B cell (primary cell): ENCODE measurements at regions not wholly inside any gene's neighbourhood (a gene's known extent, or its start where the extent isn't known, plus 50 kb on each side); places are given as distances from the start of the nearest gene placed in this dataset.

Experiments
- ATAC-seq: fragments of 200-7000 bp; cut with Tn5 transposase; one replicate; pipeline ENCODE4 v1.10.0; 2021; ENCODE audit warnings: low read depth, mild to moderate bottlenecking, moderate number of reproducible peaks, moderate library complexity
- CTCF ChIA-PET: fragments of 350-600 bp; sonication (Branson Sonifier 250); formaldehyde crosslinking; loops from one replicate; lab custom pipeline; 2021; ENCODE audit warnings: antibody characterized with exemption, inconsistent platforms; lab: Charles Lee
- POLR2A ChIA-PET: fragments of 350-600 bp; sonication (Branson Sonifier 250); formaldehyde crosslinking; loops from one replicate; lab custom pipeline; 2021; ENCODE audit warnings: antibody characterized with exemption; lab: Charles Lee
- DNase-seq: peaks from one replicate; pipeline ENCODE4 v3.0.0; 2013
- H2AFZ ChIP-seq: 2 replicates; pipeline ENCODE4 v1.6.1; 2012; ENCODE audit warnings: mild to moderate bottlenecking, low read depth, low read length; ENCODE audit not compliant: insufficient read depth, poor library complexity, severe bottlenecking
- H3K27ac ChIP-seq, 2 donors: 1 replicate in 1 of 2; 2 replicates in 1 of 2; pipeline ENCODE4 v1.5.1; 2012 to 2013; ENCODE audit warnings: low read length in 2 of 2, mild to moderate bottlenecking in 2 of 2, moderate library complexity in 1 of 2
- H3K27me3 ChIP-seq, 4 experiments: fragments of 200-600 bp in 1 of 4; sonication (generic) in 1 of 4; replicated peaks in 1 of 4; 1 replicate in 2 of 4; 2 replicates in 2 of 4; pipeline versions ENCODE4 v1.6.1 to v1.7.0; 2013 to 2016; ENCODE audit warnings: low read length in 3 of 4, mild to moderate bottlenecking in 2 of 4, mixed read lengths in 1 of 4, moderate library complexity in 1 of 4; ENCODE audit not compliant: insufficient read depth in 4 of 4, control insufficient read depth in 3 of 4; ENCODE audit errors: control extremely low read depth in 1 of 4
- H3K36me3 ChIP-seq, 2 experiments: replicated peaks in 1 of 2; 1 replicate in 1 of 2; 2 replicates in 1 of 2; pipeline versions ENCODE4 v1.6.1 to v1.7.1; 2013; ENCODE audit warnings: low read length in 1 of 2; ENCODE audit not compliant: insufficient read depth in 2 of 2, control insufficient read depth in 1 of 2; ENCODE audit errors: control extremely low read depth in 1 of 2, extremely low read depth in 1 of 2
- H3K4me1 ChIP-seq, 2 donors: fragments of 200-600 bp in 1 of 2; sonication (generic) in 1 of 2; 1 replicate in 1 of 2; 2 replicates in 1 of 2; pipeline versions ENCODE4 v1.5.1 to v1.6.1; 2013 to 2017; ENCODE audit warnings: low read length in 2 of 2; ENCODE audit not compliant: control insufficient read depth in 2 of 2, insufficient read depth in 2 of 2
- H3K4me2 ChIP-seq: replicated peaks from 2 replicates; pipeline ENCODE3; 2012; ENCODE audit warnings: mild to moderate bottlenecking, low read depth, low read length; ENCODE audit not compliant: poor library complexity, severe bottlenecking
- H3K4me3 ChIP-seq, 5 experiments: fragments of 200-600 bp in 1 of 5; sonication (generic) in 1 of 5; 1 replicate in 3 of 5; 2 replicates in 2 of 5; pipeline versions ENCODE4 v1.5.1 to v1.7.0; 2011 to 2016; ENCODE audit warnings: low read length in 4 of 5, mild to moderate bottlenecking in 4 of 5, low read depth in 2 of 5, control low read depth in 1 of 5, moderate library complexity in 1 of 5; ENCODE audit not compliant: insufficient read depth in 1 of 5; ENCODE audit errors: control extremely low read depth in 1 of 5, extremely low read depth in 1 of 5
- H3K79me2 ChIP-seq: fragments of 200-600 bp; sonication (generic); one replicate; pipeline ENCODE4 v1.6.0; 2016; ENCODE audit warnings: low read length; ENCODE audit not compliant: control insufficient read depth, insufficient read depth
- H3K9ac ChIP-seq: fragments of 200-600 bp; sonication (generic); 2 replicates; pipeline ENCODE4 v1.6.1; 2017; ENCODE audit warnings: mild to moderate bottlenecking, low read length, moderate library complexity
- H3K9me3 ChIP-seq, 3 donors: one replicate each; pipeline versions ENCODE4 v1.6.1 to v1.7.1; 2013; ENCODE audit warnings: low read length in 2 of 3; ENCODE audit not compliant: control insufficient read depth in 2 of 3, insufficient read depth in 1 of 3; ENCODE audit errors: control extremely low read depth in 1 of 3
- H4K20me1 ChIP-seq: 2 replicates; pipeline ENCODE4 v1.6.0; 2012; ENCODE audit warnings: mild to moderate bottlenecking, low read length; ENCODE audit not compliant: insufficient read depth, control insufficient read depth, poor library complexity, severe bottlenecking
- H3K27ac Mint-ChIP-seq: one replicate; pipeline ENCODE4 v1.8.0; 2021; ENCODE audit warnings: mixed read lengths
- H3K27me3 Mint-ChIP-seq: one replicate; pipeline ENCODE4 v1.8.0; 2021; ENCODE audit warnings: mixed read lengths
- H3K4me1 Mint-ChIP-seq: one replicate; pipeline ENCODE4 v1.8.0; 2021; ENCODE audit warnings: mixed read lengths
- H3K4me3 Mint-ChIP-seq: one replicate; pipeline ENCODE4 v1.8.0; 2021; ENCODE audit warnings: mixed read lengths
- H3K9me3 Mint-ChIP-seq: one replicate; pipeline ENCODE4 v1.8.0; 2022; ENCODE audit warnings: mixed read lengths; ENCODE audit not compliant: insufficient read depth
- EZH2 ChIP-seq: IDR thresholded peaks from 2 replicates; pipeline ENCODE4 v1.6.1; 2012; ENCODE audit warnings: borderline replicate concordance, low read depth, mild to moderate bottlenecking, moderate library complexity, low read length; ENCODE audit not compliant: insufficient read depth, poor library complexity, severe bottlenecking
- WGBS: methylation state at CpG from one replicate; pipeline ENCODE4 v1.1.5; 2013; ENCODE audit warnings: missing lambda C conversion rate; ENCODE audit not compliant: insufficient coverage; 5-methylcytosine and 5-hydroxymethylcytosine counted together
- intact Hi-C: fragments of 100-400 bp; cut with micrococcal nuclease; formaldehyde crosslinking; loops from one replicate; pipeline ENCODE4 v1.10.0; 2022
- TF ChIP-seq, protein P1 (sequence below): fragments of 200-600 bp; IDR thresholded peaks from one replicate; pipeline ENCODE4 v1.8.0; 2022; ENCODE audit warnings: antibody characterized with exemption, mild to moderate bottlenecking

DNA sequence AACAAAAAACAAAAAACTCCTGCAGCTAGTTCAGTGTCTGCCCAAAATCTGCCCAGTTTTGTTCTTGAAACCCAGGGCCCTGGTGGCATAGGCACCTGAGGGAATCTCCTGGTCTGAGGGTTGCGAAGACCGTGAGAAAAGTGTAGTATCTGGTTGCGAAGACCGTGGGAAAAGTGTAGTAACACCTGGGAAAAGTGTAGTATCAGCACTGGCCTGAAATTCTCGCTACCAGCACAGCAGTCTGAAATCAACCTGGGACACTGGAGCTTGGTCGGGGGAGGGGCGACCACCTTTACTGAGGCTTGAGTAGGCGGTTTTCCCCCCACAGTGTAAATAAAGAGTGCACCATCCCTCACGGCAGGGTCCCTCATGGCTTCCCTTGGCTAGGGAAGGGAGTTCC, 82.5 kb upstream of the SP4 start:
- Histone ChIP-seq H3K36me3 (no peaks in the 10 kb centered on the region), H3K27ac (no peak overlapping the region), H3K27me3 (no peaks in the 10 kb centered on the region), H3K4me1 (no peaks in the 10 kb centered on the region), H2AFZ (no peak overlapping the region), H3K4me2 (no peak overlapping the region), H4K20me1 (no peaks in the 10 kb centered on the region), H3K9me3 (no peaks in the 10 kb centered on the region), H3K4me3 (no peak overlapping the region), H3K79me2 (no peaks in the 10 kb centered on the region), H3K9ac (no peak overlapping the region)
- H3K4me3 Mint-ChIP-seq, result no peak overlapping the region
- TF ChIP-seq EZH2, result no peak
- TF ChIP-seq, protein P1, sequence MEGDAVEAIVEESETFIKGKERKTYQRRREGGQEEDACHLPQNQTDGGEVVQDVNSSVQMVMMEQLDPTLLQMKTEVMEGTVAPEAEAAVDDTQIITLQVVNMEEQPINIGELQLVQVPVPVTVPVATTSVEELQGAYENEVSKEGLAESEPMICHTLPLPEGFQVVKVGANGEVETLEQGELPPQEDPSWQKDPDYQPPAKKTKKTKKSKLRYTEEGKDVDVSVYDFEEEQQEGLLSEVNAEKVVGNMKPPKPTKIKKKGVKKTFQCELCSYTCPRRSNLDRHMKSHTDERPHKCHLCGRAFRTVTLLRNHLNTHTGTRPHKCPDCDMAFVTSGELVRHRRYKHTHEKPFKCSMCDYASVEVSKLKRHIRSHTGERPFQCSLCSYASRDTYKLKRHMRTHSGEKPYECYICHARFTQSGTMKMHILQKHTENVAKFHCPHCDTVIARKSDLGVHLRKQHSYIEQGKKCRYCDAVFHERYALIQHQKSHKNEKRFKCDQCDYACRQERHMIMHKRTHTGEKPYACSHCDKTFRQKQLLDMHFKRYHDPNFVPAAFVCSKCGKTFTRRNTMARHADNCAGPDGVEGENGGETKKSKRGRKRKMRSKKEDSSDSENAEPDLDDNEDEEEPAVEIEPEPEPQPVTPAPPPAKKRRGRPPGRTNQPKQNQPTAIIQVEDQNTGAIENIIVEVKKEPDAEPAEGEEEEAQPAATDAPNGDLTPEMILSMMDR, result no peak
- H3K27me3 Mint-ChIP-seq, result no peaks in the 10 kb centered on the region
- 89% methylated on average over 7 of the region's 9 CpGs for WGBS
- no peaks in the 10 kb centered on the region for H3K4me1 Mint-ChIP-seq
- ChIA-PET POLR2A (no interaction called here), CTCF (no interaction called here)
- no peak overlapping the region for H3K27ac Mint-ChIP-seq
- intact Hi-C loops, result no loop called here
- H3K9me3 Mint-ChIP-seq, result no peaks in the 10 kb centered on the region
- DNase-seq, result no peak
- ATAC-seq, result no peak

DNA sequence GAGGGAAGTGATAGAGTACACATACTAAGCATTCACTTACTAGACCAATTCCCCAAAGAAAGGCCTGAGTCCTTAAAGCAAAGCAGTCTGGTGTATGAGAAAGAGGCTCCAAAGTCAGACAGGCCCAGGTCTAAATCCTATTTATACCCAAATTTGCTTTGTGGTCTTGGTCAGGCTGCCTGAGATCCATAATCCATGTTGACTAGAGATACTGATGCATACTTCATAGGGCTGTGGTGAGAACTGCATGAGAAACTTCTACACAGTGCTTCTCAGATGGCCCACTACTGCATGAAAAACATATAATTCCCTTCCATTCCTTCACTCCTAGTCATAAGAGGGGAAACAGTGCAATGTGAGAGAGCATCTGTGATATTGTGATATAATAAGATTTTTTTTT, 81.6 kb upstream of the SP4 start:
- no peaks in the 10 kb centered on the region for H3K9me3 Mint-ChIP-seq
- intact Hi-C loops, result no loop called here
- H3K4me1 ChIP-seq, result no peaks in the 10 kb centered on the region
- no peak overlapping the region for H2AFZ ChIP-seq
- no peaks in the 10 kb centered on the region for H3K27me3 ChIP-seq
- no peak overlapping the region for H3K4me3 ChIP-seq
- no peak overlapping the region for H3K27ac Mint-ChIP-seq
- H3K79me2 ChIP-seq, result no peaks in the 10 kb centered on the region
- H3K4me2 ChIP-seq, result no peak overlapping the region
- CTCF ChIA-PET, result no interaction called here
- POLR2A ChIA-PET, result no interaction called here
- no peaks in the 10 kb centered on the region for H3K9me3 ChIP-seq
- H3K4me3 Mint-ChIP-seq, result no peak overlapping the region
- ATAC-seq (no peak), DNase-seq (no peak)
- H4K20me1 ChIP-seq, result no peaks in the 10 kb centered on the region
- no peak overlapping the region for H3K9ac ChIP-seq
- no peaks in the 10 kb centered on the region for H3K36me3 ChIP-seq
- H3K4me1 Mint-ChIP-seq, result peaks cover 3% of the 10 kb centered on the region
- TF ChIP-seq, protein P1, result no peak
- no peak for TF ChIP-seq EZH2
- no peak overlapping the region for H3K27ac ChIP-seq
- no peaks in the 10 kb centered on the region for H3K27me3 Mint-ChIP-seq
